ENCODE measurements at regions not wholly inside any gene's neighbourhood (a gene's known extent, or its start where the extent isn't known, plus 50 kb on each side); places are given as distances from the start of the nearest gene placed in this dataset.

DNA sequence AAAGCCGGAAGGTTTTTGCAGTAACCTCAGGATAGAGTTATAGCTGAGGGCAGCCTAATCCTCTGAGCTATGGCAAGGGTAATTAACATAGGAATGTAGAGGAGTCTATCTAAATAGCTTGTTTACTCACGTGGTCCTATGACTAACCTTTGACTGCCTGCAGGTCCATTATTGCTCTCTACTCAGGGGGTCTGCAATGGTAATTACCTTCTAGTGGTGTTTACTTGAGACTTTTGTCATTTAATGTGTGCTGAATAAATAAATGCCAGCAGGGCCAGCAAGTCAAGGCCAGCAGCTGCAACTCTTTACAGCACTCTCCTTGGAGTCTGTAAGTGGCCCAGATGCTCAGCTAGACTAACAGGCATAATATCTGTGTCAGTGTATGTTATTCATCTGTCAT lies 212.7 kb upstream of the FMR1 start:
- DNase-seq, result peak; percentile 63

DNA sequence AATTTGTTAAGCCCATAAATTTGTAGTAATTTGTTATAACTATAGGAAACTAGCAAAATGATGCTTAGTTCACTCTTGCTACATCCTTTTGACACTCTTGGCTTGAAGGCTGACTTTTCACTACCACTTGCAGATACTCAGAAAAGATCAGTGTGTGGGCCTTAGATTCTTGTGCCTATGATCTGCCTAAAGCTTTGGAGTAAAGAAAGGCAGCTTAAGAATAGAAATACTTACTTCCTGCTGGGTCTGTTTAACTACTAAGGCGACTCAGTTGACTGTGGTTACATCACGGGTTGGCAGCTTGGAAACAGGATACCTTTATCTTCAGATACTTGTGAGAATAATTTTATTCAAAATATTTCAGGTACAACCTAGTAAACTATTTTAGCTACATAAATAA lies 201.4 kb upstream of the FMR1 start:
- no peak for DNase-seq

DNA sequence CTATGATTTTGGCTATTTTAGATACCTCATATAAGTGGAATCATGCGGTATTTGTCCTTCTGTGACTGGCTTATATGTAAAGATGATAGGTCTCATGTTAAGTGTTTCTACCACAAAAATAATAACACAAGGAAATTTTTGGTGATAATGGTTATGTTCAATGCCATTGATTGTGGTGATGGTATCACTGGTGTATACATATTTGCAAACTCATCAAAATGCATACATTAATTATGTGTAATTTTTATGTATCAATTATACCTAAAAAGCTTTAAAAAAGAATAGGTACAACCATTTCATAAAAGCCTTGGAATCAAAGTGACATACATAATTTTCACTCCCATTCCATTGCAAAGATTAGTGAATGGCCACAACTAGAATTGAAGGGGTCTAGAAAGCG lies 178.3 kb upstream of the FMR1 start:
- DNase-seq, result no peak

DNA sequence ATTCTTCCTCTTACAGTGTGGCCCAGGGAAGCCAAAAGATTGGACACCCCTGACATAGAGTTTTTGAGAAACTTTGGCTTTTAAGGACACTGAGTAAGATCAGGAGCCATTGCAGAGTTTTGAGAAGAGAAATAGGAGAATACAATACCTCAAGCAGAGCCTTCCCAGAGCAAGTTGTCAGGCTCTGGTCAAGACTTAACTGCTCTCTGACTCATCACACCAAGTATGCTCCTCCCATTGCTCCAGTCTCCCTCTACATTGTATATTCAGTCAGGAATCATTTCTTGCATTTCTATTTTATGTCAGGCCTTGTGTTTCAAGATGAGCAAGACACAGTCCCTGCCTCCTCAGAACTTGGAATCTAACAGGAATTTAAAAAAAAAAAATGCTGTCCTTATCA lies 176.4 kb upstream of the FMR1 start:
- DNase-seq, result peak; percentile 54

DNA sequence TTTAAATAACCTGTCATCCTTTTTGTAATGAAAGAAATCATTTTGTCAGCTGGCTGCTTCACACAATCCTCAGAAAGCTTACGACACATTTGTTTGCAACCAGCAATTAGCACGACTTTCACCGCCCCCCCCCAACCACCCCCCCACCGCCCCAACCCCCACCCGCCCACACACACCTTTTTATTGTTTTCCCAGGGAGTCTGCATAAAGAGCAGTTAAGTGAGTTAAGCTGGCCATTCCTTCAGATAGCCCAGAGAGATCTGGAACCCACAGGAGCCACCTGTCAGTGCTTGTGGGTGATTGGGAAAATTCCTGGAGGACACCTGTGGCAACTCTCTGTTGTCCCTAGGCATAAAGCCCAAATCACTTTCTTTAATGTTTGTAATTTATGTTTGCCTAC lies 175.7 kb upstream of the FMR1 start:
- DNase-seq, result peak; percentile 62

DNA sequence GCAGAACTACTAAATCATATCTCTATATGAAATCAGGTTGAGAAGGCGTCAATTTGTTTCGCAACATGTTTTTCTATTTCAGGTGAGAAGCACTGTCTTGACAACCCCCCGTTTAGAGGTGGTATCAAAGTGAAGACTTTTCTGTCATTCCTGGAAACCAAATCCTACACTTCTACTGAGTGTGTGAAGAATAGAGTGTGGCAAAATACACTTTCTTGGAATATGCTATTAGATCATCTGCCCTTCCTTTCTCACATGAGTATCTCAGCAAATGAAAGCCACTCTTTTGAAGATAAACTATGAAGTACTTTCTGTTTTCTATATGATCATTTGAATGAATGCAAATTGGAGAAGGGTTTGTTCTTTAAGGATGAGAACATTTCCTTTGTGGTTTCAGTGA lies 174.0 kb upstream of the FMR1 start:
- no peak for DNase-seq

DNA sequence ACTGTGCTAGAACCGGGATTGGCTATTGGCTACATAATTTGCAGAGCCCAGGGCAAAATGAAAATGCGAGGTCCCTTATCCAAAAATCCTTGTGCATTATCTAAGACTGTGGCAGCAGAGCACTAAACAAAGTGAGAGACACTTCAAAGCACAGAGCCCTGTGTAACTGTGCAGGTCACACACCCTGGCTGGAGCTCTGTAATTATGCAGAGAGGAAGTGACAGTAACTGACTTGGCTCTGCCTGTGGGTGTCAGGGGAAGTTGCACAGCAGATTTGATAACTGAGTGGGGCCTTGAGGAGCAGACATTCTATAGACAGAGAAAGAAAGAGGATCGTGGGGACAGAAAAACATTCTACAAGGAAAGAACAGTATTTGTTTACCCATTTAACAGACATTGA lies 173.5 kb upstream of the FMR1 start:
- DNase-seq, result no peak

DNA sequence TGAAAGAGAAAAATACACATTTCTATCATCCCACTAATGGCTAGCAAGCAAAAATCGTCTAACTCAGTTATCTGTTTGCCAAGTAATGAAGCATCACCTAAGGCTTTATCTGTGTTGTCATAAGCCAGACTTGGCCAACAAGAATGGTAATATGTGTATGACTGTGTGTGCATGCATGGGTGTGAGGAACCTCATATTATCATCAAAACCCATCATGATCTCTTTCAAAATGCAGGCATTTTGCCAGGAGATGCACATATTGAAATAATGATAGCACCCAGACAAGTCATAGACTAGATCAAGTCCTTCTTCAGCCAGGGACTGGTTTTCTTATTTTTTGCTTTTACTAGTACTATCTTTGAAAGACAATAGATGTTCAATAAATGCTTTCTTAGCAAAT lies 172.5 kb upstream of the FMR1 start:
- no peak for DNase-seq

DNA sequence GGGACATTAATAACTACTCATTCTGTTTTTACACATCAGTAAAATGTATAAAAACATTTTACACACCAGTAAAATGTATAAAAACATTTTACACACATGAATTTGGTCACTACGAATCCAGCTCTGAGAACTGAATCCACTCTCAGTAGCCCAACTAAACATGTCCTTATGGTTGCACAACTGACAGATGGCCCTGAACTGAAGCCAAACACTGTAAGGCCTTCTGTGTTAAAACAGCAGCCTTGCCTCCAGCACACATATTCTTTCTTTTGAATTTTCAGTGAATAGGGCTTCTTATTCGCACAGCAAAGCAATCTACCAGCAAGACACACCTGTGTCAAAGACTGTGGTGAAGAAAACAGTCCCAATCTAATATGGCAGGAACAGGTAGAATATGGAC lies 169.9 kb upstream of the FMR1 start:
- no peak for DNase-seq

DNA sequence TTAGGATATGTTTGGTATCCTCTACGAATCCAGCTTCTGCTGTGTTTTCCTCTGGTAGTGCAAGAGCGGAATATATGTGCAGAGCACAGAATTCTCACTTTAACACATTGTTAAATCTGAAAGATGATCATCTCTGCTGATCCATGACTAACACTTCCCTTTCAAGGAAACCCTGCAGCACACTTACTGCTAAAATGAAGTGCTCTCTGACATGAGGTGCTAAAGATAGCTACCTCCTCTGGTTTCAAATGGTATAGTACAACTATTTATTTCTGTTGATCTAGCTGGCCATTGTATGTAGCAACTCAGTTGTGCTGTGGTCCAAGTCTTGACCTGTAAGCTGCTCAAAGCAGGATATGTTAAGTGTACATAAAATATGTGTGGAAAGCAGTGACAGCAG lies 162.4 kb upstream of the FMR1 start:
- no peak for DNase-seq

DNA sequence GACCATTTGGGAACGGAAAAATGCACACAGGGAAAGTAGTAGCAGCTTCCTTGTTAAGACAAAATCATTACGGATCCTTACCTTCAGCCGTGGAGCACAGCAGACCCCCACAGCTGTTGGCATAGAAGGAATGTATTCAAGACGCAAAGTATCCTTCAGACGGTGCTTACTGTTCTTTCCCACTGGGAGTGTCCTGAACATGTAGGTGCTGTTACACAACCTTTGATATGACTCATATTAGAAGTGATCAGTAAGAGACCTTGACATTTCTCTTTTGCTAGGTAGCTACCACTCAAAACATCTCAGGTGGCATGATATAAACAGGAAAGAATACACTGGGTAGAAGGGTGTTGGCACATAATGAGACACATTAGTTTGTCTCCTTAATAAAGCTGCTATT lies 154.0 kb upstream of the FMR1 start:
- DNase-seq, result no peak

DNA sequence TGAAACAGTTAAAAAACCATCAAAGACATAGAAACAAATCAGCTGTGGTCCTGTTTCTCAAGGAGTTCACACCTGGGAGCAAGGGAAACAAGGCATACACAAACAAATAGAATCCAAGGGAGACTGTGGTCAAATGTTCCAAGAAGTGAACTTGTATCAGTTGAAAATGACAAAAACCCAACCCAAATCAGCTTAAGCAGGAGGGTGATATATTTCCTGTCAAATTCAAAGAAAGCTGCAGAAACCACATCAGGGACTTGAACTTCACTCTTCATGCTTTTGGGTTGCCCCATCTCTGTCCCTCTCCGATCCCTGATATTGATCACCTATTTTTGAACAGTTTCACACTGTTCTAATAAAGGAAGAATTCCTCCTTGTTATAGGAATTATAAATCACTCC lies 148.6 kb upstream of the FMR1 start:
- DNase-seq, result no peak

DNA sequence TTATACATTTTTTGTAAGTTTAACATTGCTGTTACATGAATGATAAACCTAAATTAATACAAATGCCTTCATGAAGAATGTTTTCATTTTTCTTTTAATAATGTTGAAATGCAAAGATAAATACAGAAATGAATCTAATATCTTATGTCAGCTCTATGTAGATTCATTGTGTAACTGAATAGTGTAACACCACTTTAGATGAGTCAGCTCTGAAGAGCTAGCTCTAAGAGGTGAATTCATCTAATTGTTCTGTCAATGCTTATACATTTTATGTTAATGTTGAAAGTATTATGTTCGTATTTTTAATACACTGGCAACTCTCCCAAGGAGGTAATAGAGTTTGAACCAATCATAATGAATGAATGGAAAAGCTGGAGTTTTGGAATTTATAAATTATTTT lies 146.9 kb upstream of the FMR1 start:
- DNase-seq, result no peak

DNA sequence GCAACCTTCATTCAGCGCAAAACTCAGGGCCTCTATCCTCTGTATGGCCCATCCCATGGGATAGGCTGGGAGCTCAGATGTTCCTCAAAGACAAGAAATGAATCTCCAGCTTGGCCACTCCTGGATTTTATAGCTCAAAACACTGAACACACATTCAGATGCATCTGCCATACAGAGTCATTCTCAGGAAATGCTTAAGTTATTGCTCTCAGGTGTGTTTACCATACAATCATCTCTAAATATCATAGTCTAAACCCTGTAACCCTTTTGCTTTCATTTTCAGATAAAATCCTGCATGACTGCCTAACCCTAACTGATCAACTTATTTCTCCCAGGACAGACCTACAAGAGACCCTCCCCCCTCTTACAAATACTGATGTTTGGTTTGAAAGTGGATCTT lies 140.9 kb upstream of the FMR1 start:
- no peak for DNase-seq

DNA sequence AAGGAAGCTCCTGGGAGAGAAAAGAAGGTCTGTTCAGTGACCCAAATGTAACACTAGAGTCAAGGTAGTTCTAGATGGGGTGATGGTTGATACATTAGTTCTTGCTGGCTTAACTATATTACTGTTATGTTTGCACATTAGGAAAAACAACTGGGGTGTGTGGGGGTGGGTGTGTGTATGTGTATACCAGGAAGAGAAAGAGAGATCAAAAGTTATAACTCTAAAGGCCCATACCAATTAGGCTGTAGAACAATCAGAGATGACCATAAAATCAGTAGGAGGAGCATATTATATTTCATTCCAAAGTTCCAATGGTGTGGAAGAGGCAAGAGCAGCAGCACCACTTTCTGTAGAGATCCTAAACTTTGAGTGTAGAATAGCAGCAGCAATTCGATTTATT lies 134.7 kb upstream of the FMR1 start:
- DNase-seq, result no peak

DNA sequence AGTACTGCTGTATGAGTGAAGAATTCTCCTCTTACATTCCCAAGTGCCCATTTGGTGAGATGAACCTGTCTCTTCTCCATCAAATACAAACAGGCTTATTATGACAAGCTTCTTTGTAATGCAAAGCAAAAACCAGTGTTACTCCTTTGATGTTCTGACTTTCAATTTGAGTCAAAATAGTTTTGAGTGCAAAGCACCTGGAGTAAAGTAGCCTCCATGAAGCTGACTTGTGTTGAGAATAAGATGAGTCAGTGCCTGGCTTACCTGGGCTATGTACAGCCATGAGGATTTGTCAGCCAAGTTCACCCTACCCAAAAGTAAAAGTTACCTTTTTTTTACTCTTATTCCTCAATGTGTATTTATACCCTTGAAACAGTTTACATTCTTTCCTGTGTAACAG lies 132.5 kb upstream of the FMR1 start:
- no peak for DNase-seq

DNA sequence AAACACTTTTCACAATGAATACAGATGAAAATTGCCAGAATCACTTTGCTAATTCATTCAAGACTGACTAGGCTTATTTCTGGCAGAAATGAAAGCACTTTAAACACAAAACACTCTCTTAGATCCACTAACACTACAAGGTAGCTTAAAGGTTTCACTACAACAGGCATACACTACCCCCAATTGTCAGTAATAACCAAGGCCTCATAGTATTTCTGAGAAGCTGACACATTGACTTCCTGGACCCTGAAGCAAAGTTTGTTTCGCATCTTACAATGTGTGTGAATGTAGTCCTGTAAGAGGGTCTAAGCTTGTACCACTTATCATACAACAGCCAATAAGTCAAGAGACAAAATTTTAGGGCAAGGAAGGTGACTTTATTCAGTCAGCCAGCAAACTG lies 129.9 kb upstream of the FMR1 start:
- DNase-seq, result no peak

DNA sequence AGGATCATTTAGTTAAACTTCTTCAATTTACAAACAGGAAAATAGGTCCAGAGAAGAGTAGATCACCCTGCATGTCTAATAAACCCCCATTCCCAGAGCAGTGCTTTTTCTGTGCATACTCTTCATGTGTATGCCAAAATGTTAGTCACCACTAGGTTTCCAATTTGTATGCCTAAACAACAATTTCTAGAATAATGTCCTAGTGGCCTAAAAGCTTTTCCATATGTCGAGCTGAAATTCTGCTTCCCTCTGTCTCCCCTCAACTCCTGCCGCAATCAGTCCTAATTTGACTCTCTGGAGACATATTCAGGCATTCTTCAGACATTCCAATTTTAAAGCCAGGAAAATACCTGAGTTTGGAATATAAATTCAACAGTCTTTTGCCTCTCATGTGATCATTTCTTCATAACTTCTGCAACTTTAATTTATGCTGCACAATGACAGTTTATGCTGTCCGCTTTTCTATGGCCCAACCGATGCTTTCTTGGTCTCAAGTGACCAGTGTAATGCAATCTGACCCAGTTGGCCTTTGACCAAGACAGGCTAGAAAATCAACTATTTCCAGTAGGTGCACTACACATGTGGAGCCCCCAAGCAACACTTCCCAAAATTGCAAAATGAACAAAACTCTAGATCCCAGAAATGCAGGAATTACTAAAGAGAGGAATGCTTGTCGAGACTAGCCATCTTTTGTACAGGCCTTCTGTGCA lies 122.9 kb upstream of the FMR1 start:
- no peak for DNase-seq

DNA sequence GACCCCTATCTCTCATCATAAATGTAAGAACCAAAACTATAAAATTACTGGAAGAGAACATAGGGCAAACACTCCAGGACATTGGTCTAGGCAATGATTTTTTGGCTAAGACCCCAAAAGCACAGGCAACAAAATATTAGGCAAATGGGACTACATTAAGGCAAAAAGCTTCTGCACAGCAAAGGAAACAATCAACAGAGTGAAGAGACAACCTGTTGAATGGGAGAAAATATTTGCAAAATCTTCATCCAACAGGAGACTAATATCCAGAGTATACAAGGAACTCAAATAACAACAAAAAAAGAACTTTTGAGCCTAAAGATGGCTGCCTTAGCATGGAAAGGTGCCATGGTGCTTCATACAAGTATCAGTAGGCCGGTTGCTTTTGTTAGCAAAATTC lies 111.1 kb upstream of the FMR1 start:
- DNase-seq, result no peak

DNA sequence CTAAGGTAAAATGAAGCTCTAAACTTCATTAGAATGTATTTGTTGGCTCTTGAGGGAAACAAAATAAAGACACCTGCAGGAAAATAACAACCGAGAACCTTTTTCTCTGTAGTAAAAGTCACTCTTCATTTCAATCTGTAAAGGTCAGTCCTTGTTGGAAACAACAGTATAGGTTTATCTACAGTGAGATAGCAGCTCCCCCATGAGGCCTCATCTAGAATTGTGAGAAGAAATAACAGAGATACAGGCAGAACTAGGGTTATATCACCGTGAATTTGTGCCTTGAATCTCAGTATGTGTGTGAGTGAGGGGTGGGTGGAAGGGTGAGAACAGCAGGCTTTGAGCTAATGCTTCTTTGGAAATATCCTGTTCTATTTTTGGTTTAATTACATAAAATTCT lies 107.8 kb upstream of the FMR1 start:
- DNase-seq, result no peak

DNA sequence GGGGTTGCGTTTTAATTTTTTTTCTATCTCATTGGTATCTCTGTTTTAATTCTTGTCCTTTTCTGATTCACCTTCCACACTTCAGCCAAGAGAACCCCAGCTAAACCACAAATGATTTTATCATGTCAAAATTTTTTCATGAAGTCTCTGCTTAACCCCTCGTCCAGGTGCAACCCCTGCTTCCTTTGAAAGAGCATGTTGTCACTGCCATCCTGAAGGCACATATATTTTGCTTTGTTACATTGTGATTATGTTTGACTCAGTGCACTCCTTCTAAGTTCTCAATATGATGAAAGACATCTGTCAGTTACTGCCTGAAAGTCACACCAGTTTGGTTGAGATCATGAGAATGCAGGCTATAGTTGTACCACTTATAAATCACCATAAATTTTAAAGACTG lies 99.9 kb upstream of the FMR1 start:
- DNase-seq, result no peak

DNA sequence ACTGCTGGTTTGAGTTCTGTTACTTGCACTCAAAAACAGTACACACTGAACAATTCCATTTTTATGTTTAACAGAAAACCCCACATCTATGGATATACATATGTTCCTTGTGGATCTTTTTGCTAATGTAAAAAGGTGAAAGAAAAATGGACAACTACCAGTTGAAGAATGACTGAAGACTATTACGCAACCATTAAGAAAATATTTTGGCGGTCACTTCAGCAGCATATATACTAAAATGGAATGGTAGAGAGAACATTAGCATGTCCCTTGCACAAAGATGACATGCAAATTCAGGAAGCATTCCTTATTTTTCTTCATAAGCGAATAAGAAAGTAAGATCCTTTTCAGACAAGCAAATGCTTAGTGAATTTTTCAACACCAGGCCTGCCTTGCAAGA lies 84.6 kb upstream of the FMR1 start:
- DNase-seq, result no peak

DNA sequence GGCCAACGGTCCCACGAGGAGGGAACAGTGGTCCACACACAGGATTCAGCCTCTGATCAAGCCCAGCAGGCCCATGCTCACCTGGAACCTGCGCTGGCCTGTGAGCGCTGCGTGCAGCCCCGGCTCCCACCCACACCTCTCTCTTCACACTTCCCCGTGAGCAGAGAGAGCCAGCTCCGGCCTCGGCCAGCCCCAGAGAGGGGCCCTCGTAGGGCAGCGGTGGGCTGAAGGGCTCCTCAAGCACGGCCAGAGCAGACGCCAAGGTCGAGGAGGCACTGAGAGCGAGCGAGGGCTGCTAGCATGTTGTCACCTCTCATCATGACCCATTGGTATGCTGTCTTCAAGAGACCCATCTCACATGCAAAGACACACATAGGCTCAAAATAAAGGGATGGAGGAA lies 83.0 kb upstream of the FMR1 start:
- DNase-seq, result no peak

DNA sequence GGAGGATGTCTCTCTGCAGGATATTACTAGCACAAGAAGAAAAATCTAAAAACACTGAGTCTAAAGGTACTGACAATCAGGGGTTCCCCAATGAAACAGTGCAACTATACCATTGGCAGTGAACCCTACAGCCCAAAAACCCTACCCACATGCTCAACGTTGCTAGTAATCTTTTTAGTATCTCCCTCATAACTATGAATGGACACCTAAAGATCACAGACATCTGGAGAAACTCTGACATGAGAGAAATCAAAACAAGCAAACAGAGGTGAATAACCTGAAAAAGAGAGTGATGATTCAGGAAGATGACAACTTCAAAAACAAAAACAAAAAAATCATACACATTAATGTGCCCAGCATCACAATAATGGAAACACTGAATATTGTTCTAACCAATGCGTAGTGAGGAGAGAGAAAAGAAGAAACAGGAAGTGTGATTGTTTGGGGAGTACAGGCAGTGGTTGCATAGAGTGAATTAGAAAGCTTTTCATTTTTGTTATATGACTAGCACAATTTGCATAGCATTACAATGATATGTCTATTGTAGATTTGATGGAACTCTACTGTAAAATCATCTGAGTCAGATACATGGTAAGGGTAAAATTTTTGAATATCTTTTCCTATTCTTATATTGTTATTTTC lies 78.9 kb upstream of the FMR1 start:
- DNase-seq, result no peak

DNA sequence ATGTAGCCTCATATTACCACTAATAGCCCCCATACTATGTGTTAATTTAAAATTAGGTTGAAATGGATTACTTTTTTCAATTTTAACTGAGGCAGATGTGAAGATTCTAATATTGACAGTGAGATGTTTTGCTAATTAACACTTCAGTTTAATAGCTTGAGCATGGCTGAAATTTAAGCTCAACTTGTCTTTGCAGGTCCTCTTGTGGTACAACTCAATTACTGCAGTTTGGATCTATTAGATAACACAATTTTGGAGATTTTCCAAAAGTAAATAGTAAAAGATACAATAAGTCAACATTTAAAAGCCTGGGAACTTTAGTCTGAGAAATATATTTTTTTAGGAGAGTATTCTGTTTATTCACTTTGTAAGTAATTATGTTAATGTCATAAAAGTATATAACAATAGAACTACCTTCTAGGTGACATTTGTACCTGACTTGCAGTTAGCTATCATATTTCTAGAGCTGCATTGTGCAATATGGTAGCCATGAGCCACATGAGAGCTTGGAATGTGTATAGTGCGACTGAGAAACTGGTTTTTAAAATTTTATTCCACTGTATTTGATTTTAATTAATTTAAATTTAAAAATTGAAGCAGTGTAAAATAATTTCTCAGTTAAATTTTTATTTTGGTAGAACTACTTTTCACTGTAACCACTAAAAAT lies 73.1 kb upstream of the FMR1 start:
- DNase-seq, result no peak
